Effector memory CD8-positive, alpha-beta T cell (primary cell): ENCODE measurements at regions not wholly inside any gene's neighbourhood (a gene's known extent, or its start where the extent isn't known, plus 50 kb on each side); places are given as distances from the start of the nearest gene placed in this dataset.

Source experiments
- ATAC-seq: fragments of 150-1000 bp; cut with Tn5 transposase; replicated peaks from 2 replicates; pipeline ENCODE4 v1.10.0; 2021; ENCODE audit warnings: mild to moderate bottlenecking, moderate library complexity
- DNase-seq, 3 experiments: peaks; one replicate each; pipeline ENCODE4 v3.0.0; 2021
- H3K27ac Mint-ChIP-seq, 2 donors: one replicate each; pipeline ENCODE4 v1.8.0; 2022; ENCODE audit warnings: mild to moderate bottlenecking in 2 of 2, mixed read lengths in 2 of 2, moderate library complexity in 2 of 2
- H3K27me3 Mint-ChIP-seq, 2 donors: one replicate each; pipeline ENCODE4 v1.8.0; 2022; ENCODE audit warnings: mixed read lengths in 2 of 2
- H3K36me3 Mint-ChIP-seq: one replicate; pipeline ENCODE4 v1.8.0; 2022; ENCODE audit warnings: mild to moderate bottlenecking, moderate library complexity, mixed read lengths; ENCODE audit not compliant: insufficient read depth
- H3K4me1 Mint-ChIP-seq, 2 donors: one replicate each; pipeline ENCODE4 v1.8.0; 2022; ENCODE audit warnings: low read depth in 2 of 2, mixed read lengths in 2 of 2
- H3K4me3 Mint-ChIP-seq, 2 donors: one replicate each; pipeline ENCODE4 v1.8.0; 2022; ENCODE audit warnings: mild to moderate bottlenecking in 2 of 2, mixed read lengths in 2 of 2, moderate library complexity in 2 of 2
- H3K9me3 Mint-ChIP-seq, 2 donors: one replicate each; pipeline ENCODE4 v1.8.0; 2022; ENCODE audit warnings: mixed read lengths in 2 of 2

GRCh38 chr2:104361414-104361813 lies 492.5 kb upstream of the POU3F3 start:
- H3K27me3 Mint-ChIP-seq: no peaks in the 10 kb centered on the region
- H3K4me1 Mint-ChIP-seq: no peaks in the 10 kb centered on the region
- H3K4me3 Mint-ChIP-seq: no peak overlapping the region
- DNase-seq (no peak), ATAC-seq (no peak)
- H3K36me3 Mint-ChIP-seq: no peaks in the 10 kb centered on the region
- H3K27ac Mint-ChIP-seq: no peak overlapping the region
- H3K9me3 Mint-ChIP-seq: peaks cover 1 to 2% of the 10 kb centered on the region in 2 donors

GRCh38 chr2:104368089-104368488 lies 485.8 kb upstream of the POU3F3 start:
- no peak overlapping the region for H3K27ac Mint-ChIP-seq
- DNase-seq (no peak), ATAC-seq (no peak)
- no peaks in the 10 kb centered on the region for H3K27me3 Mint-ChIP-seq
- H3K4me3 Mint-ChIP-seq: no peak overlapping the region
- peaks cover 9 to 26% of the 10 kb centered on the region in 2 donors for H3K9me3 Mint-ChIP-seq
- no peaks in the 10 kb centered on the region for H3K36me3 Mint-ChIP-seq
- no peaks in the 10 kb centered on the region for H3K4me1 Mint-ChIP-seq

GRCh38 chr2:104371087-104371781 lies 482.7 kb upstream of the POU3F3 start:
- H3K9me3 Mint-ChIP-seq: peaks cover 12 to 36% of the 10 kb centered on the region in 2 donors
- no peaks in the 10 kb centered on the region for H3K27me3 Mint-ChIP-seq
- no peak for DNase-seq
- no peak overlapping the region for H3K4me3 Mint-ChIP-seq
- H3K27ac Mint-ChIP-seq: no peak overlapping the region
- H3K36me3 Mint-ChIP-seq: no peaks in the 10 kb centered on the region
- H3K4me1 Mint-ChIP-seq: no peaks in the 10 kb centered on the region
- no peak for ATAC-seq

GRCh38 chr2:104375206-104375605 lies 478.7 kb upstream of the POU3F3 start:
- H3K27ac Mint-ChIP-seq: no peak overlapping the region
- H3K4me3 Mint-ChIP-seq: no peak overlapping the region
- H3K9me3 Mint-ChIP-seq: peaks cover 9 to 21% of the 10 kb centered on the region in 2 donors
- no peak for ATAC-seq
- H3K27me3 Mint-ChIP-seq: no peaks in the 10 kb centered on the region
- no peak for DNase-seq
- no peaks in the 10 kb centered on the region for H3K36me3 Mint-ChIP-seq
- H3K4me1 Mint-ChIP-seq: peaks cover 0 to 2% of the 10 kb centered on the region in 2 donors

- Mint-ChIP-seq H3K27me3 (no peaks in the 10 kb centered on the region), H3K4me3 (peak overlapping the region; percentile 2 to 26), H3K27ac (no peak overlapping the region), H3K36me3 (no peaks in the 10 kb centered on the region), H3K4me1 (peaks cover 0 to 2% of the 10 kb centered on the region in 2 donors), H3K9me3 (peaks cover 12 to 23% of the 10 kb centered on the region in 2 donors)
- no peak for ATAC-seq
- no peak for DNase-seq
Measured at GRCh38 chr2:104378853-104379374, 475.0 kb upstream of the POU3F3 start.

- Mint-ChIP-seq H3K27ac (no peak overlapping the region), H3K27me3 (no peaks in the 10 kb centered on the region)
- ATAC-seq: no peak
Measured at GRCh38 chr2:104384961-104385360, 469.0 kb upstream of the POU3F3 start.

GRCh38 chr2:104385743-104386142 lies 468.2 kb upstream of the POU3F3 start:
- no peaks in the 10 kb centered on the region for H3K27me3 Mint-ChIP-seq
- DNase-seq (no peak), ATAC-seq (no peak)
- no peak overlapping the region for H3K4me3 Mint-ChIP-seq
- H3K36me3 Mint-ChIP-seq: no peaks in the 10 kb centered on the region
- peaks cover 0 to 2% of the 10 kb centered on the region in 2 donors for H3K4me1 Mint-ChIP-seq
- H3K27ac Mint-ChIP-seq: no peak overlapping the region
- H3K9me3 Mint-ChIP-seq: peaks cover 18 to 36% of the 10 kb centered on the region in 2 donors

More at GRCh38 chr2:104384961-104385360, 469.0 kb upstream of the POU3F3 start:
- Mint-ChIP-seq H3K4me1 (peaks cover 0 to 2% of the 10 kb centered on the region in 2 donors), H3K4me3 (no peak overlapping the region), H3K36me3 (no peaks in the 10 kb centered on the region), H3K9me3 (peaks cover 20 to 40% of the 10 kb centered on the region in 2 donors)
- DNase-seq: no peak

- Mint-ChIP-seq H3K27ac (no peak overlapping the region), H3K4me3 (no peak overlapping the region), H3K36me3 (no peaks in the 10 kb centered on the region), H3K27me3 (no peaks in the 10 kb centered on the region), H3K4me1 (peaks cover 0 to 2% of the 10 kb centered on the region in 2 donors), H3K9me3 (peaks cover 18 to 36% of the 10 kb centered on the region in 2 donors)
- ATAC-seq (no peak), DNase-seq (no peak)
Measured at GRCh38 chr2:104388296-104388695, 465.6 kb upstream of the POU3F3 start.

GRCh38 chr2:104402825-104403224 lies 451.1 kb upstream of the POU3F3 start:
- Mint-ChIP-seq H3K4me1 (no peaks in the 10 kb centered on the region), H3K36me3 (no peaks in the 10 kb centered on the region), H3K27me3 (no peaks in the 10 kb centered on the region), H3K27ac (no peak overlapping the region), H3K9me3 (peaks cover 6 to 13% of the 10 kb centered on the region in 2 donors), H3K4me3 (no peak overlapping the region)
- DNase-seq (no peak), ATAC-seq (no peak)

- Mint-ChIP-seq H3K9me3 (peaks cover 6 to 9% of the 10 kb centered on the region in 2 donors), H3K4me1 (no peaks in the 10 kb centered on the region), H3K27me3 (no peaks in the 10 kb centered on the region), H3K36me3 (no peaks in the 10 kb centered on the region), H3K27ac (no peak overlapping the region), H3K4me3 (no peak overlapping the region)
- no peak for ATAC-seq
- DNase-seq: no peak
Measured at GRCh38 chr2:104404526-104404925, 449.4 kb upstream of the POU3F3 start.

GRCh38 chr2:104405623-104406022 lies 448.3 kb upstream of the POU3F3 start:
- H3K4me3 Mint-ChIP-seq: no peak overlapping the region
- peaks cover 6 to 7% of the 10 kb centered on the region in 2 donors for H3K9me3 Mint-ChIP-seq
- no peaks in the 10 kb centered on the region for H3K27me3 Mint-ChIP-seq
- H3K27ac Mint-ChIP-seq: no peak overlapping the region
- DNase-seq: no peak
- no peak for ATAC-seq
- no peaks in the 10 kb centered on the region for H3K36me3 Mint-ChIP-seq
- no peaks in the 10 kb centered on the region for H3K4me1 Mint-ChIP-seq

- no peaks in the 10 kb centered on the region for H3K4me1 Mint-ChIP-seq
- H3K27me3 Mint-ChIP-seq: no peaks in the 10 kb centered on the region
- no peaks in the 10 kb centered on the region for H3K36me3 Mint-ChIP-seq
- no peak for ATAC-seq
- peaks cover 6 to 7% of the 10 kb centered on the region in 2 donors for H3K9me3 Mint-ChIP-seq
- no peak for DNase-seq
- no peak overlapping the region for H3K4me3 Mint-ChIP-seq
- no peak overlapping the region for H3K27ac Mint-ChIP-seq
Measured at GRCh38 chr2:104406261-104406726, 447.6 kb upstream of the POU3F3 start.

GRCh38 chr2:104407641-104408040 lies 446.3 kb upstream of the POU3F3 start:
- DNase-seq (no peak), ATAC-seq (no peak)
- Mint-ChIP-seq H3K27ac (no peak overlapping the region), H3K27me3 (no peaks in the 10 kb centered on the region), H3K4me3 (no peak overlapping the region), H3K9me3 (peaks cover 6 to 9% of the 10 kb centered on the region in 2 donors), H3K4me1 (no peaks in the 10 kb centered on the region), H3K36me3 (no peaks in the 10 kb centered on the region)

- no peaks in the 10 kb centered on the region for H3K36me3 Mint-ChIP-seq
- no peak overlapping the region for H3K4me3 Mint-ChIP-seq
- no peaks in the 10 kb centered on the region for H3K4me1 Mint-ChIP-seq
- ATAC-seq (no peak), DNase-seq (no peak)
- H3K9me3 Mint-ChIP-seq: peaks cover 6 to 14% of the 10 kb centered on the region in 2 donors
- H3K27ac Mint-ChIP-seq: no peak overlapping the region
- no peaks in the 10 kb centered on the region for H3K27me3 Mint-ChIP-seq
Measured at GRCh38 chr2:104408266-104408665, 445.6 kb upstream of the POU3F3 start.
